Bronchial epithelial cell (primary cell): ENCODE measurements at regions not wholly inside any gene's neighbourhood (a gene's known extent, or its start where the extent isn't known, plus 50 kb on each side); places are given as distances from the start of the nearest gene placed in this dataset.

Experiments
- DNase-seq: peaks from one replicate; pipeline ENCODE4 v3.0.0-alpha.2; 2010; ENCODE audit warnings: low read depth
- FAIRE-seq: peaks from 2 replicates; lab custom pipeline; 2011; peaks lifted over from hg19 to GRCh38; lab: Jason Lieb, UNC
- H3K27me3 ChIP-seq: 2 replicates; pipeline ENCODE4 v1.5.1; 2011; ENCODE audit warnings: low read length; ENCODE audit not compliant: control insufficient read depth, insufficient read depth
- H3K36me3 ChIP-seq: 2 replicates; pipeline ENCODE4 v1.5.1; 2011; ENCODE audit warnings: low read length; ENCODE audit not compliant: control insufficient read depth, insufficient read depth
- H3K4me3 ChIP-seq: 2 replicates; pipeline ENCODE4 v1.5.1; 2011; ENCODE audit warnings: mild to moderate bottlenecking, low read depth, low read length, control low read depth
- TF ChIP-seq, protein P1 (sequence below): IDR thresholded peaks from 2 replicates; pipeline ENCODE4 v1.5.1; 2011; ENCODE audit warnings: mild to moderate bottlenecking, moderate library complexity, low read length, control low read depth, inconsistent platforms; ENCODE audit not compliant: insufficient read depth, severe bottlenecking

GRCh38 chr1:106880226-106880625 is 176.2 kb upstream of the PRMT6 start:
- DNase-seq (no peak), FAIRE-seq (no peak)
- TF ChIP-seq, protein P1, sequence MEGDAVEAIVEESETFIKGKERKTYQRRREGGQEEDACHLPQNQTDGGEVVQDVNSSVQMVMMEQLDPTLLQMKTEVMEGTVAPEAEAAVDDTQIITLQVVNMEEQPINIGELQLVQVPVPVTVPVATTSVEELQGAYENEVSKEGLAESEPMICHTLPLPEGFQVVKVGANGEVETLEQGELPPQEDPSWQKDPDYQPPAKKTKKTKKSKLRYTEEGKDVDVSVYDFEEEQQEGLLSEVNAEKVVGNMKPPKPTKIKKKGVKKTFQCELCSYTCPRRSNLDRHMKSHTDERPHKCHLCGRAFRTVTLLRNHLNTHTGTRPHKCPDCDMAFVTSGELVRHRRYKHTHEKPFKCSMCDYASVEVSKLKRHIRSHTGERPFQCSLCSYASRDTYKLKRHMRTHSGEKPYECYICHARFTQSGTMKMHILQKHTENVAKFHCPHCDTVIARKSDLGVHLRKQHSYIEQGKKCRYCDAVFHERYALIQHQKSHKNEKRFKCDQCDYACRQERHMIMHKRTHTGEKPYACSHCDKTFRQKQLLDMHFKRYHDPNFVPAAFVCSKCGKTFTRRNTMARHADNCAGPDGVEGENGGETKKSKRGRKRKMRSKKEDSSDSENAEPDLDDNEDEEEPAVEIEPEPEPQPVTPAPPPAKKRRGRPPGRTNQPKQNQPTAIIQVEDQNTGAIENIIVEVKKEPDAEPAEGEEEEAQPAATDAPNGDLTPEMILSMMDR = no peak
- no peaks in the 10 kb centered on the region for H3K27me3 ChIP-seq
- no peak overlapping the region for H3K4me3 ChIP-seq
- H3K36me3 ChIP-seq = no peaks in the 10 kb centered on the region

GRCh38 chr1:106883208-106883607 is 173.3 kb upstream of the PRMT6 start:
- no peaks in the 10 kb centered on the region for H3K27me3 ChIP-seq
- H3K36me3 ChIP-seq = no peaks in the 10 kb centered on the region
- DNase-seq = no peak
- TF ChIP-seq, protein P1 = no peak
- FAIRE-seq = no peak
- H3K4me3 ChIP-seq = no peak overlapping the region

GRCh38 chr1:106889059-106889458 is 167.4 kb upstream of the PRMT6 start:
- H3K36me3 ChIP-seq = no peaks in the 10 kb centered on the region
- DNase-seq = no peak
- H3K4me3 ChIP-seq = no peak overlapping the region
- no peak for FAIRE-seq
- TF ChIP-seq, protein P1 = no peak
- H3K27me3 ChIP-seq = no peaks in the 10 kb centered on the region

GRCh38 chr1:106889583-106889982 is 166.9 kb upstream of the PRMT6 start:
- FAIRE-seq (no peak), DNase-seq (no peak)
- no peaks in the 10 kb centered on the region for H3K36me3 ChIP-seq
- no peak overlapping the region for H3K4me3 ChIP-seq
- no peaks in the 10 kb centered on the region for H3K27me3 ChIP-seq
- TF ChIP-seq, protein P1 = no peak

- TF ChIP-seq, protein P1 = no peak
- FAIRE-seq (no peak), DNase-seq (no peak)
- Histone ChIP-seq H3K27me3 (no peaks in the 10 kb centered on the region), H3K36me3 (no peaks in the 10 kb centered on the region), H3K4me3 (no peak overlapping the region)
Measured at GRCh38 chr1:106897976-106898375, 158.5 kb upstream of the PRMT6 start.

DNA sequence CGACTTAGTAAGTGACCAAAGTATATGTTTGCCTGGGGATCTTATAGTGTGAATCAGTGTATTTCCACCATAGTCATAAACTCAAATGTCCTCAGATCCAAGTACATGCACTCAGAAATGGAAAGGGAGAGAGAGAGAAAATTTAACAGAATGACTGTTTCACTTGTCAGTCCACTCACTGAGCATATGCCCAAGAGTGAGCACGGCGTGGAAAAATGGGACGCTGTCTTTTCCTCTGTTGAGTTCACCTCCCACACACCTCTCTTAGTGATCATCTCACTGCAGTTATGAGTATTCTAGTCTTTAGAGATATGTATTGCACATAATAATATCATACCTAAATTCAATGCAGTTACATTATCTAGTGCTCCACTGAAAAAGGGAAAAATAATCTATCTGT is 156.8 kb upstream of the PRMT6 start:
- TF ChIP-seq, protein P1 = no peak
- H3K27me3 ChIP-seq = no peaks in the 10 kb centered on the region
- FAIRE-seq (no peak), DNase-seq (no peak)
- H3K36me3 ChIP-seq = no peaks in the 10 kb centered on the region
- no peak overlapping the region for H3K4me3 ChIP-seq
